ENCODE measurements at regions not wholly inside any gene's neighbourhood (a gene's known extent, or its start where the extent isn't known, plus 50 kb on each side); places are given as distances from the start of the nearest gene placed in this dataset.

DNA sequence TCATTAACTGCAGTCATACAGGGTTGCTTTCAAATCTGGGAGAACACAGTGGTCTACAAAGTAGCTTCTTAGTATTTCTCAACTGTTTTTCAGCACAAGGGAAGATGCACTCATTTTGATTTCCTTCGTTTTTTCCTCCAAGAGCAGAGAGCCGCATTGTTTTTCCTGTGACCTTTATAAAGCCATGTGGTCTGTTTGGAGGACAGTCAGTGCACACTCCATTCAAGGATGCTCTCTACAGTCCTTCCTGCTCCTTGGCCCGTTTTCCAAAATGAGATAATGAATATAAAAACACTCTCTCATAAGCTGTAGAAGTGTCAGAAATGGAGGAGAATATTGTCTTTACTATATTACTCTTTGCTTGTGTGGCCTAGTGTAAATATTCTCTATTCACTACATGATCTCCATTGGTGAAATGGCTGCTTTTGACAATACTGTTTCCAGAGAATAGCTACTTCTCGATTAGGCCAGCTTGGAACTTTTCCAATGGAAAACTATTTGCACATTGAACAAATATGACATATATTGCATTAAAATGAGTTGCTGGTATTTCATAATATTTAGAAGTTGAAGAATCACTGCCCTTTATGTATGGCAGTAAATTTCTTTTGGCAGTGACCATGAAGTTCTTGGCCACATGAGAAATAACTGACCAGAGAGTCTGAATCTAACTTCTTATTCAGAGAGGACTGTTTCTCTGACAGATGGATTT lies 393.1 kb upstream of the RGS6 start:
- no peak overlapping the region for H3K27ac ChIP-seq
- H3K9me3 ChIP-seq: no peaks in the 10 kb centered on the region
- ATAC-seq (no peak), DNase-seq (no peak)
- TF ChIP-seq, protein P1, sequence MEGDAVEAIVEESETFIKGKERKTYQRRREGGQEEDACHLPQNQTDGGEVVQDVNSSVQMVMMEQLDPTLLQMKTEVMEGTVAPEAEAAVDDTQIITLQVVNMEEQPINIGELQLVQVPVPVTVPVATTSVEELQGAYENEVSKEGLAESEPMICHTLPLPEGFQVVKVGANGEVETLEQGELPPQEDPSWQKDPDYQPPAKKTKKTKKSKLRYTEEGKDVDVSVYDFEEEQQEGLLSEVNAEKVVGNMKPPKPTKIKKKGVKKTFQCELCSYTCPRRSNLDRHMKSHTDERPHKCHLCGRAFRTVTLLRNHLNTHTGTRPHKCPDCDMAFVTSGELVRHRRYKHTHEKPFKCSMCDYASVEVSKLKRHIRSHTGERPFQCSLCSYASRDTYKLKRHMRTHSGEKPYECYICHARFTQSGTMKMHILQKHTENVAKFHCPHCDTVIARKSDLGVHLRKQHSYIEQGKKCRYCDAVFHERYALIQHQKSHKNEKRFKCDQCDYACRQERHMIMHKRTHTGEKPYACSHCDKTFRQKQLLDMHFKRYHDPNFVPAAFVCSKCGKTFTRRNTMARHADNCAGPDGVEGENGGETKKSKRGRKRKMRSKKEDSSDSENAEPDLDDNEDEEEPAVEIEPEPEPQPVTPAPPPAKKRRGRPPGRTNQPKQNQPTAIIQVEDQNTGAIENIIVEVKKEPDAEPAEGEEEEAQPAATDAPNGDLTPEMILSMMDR (IDR thresholded peaks at IDR 0.05 in 4 of 5, conservative IDR thresholded peaks at IDR 0.05 in 1 of 5): no peak
- no peak for TF ChIP-seq POLR2A (IDR thresholded peaks at IDR 0.05)
- H3K4me3 ChIP-seq: no peak overlapping the region
- in situ Hi-C loops (cut with MboI; ENCODE audit: low sequenced_read_pairs in 4 of 4): no loop called here
- peaks cover 7 to 16% of the 10 kb centered on the region in 2 donors for H3K4me1 ChIP-seq
- no peaks in the 10 kb centered on the region for H3K27me3 ChIP-seq
- intact Hi-C loops (cut with DNase I; ENCODE audit: low total_unique reads): no loop called here
- no peaks in the 10 kb centered on the region for H3K36me3 ChIP-seq

GRCh38 chr14:71539650-71540285 lies 392.5 kb upstream of the RGS6 start:
- Histone ChIP-seq H3K27ac (no peak overlapping the region), H3K36me3 (no peaks in the 10 kb centered on the region), H3K9me3 (no peaks in the 10 kb centered on the region), H3K4me3 (no peak overlapping the region), H3K4me1 (peaks cover 7 to 16% of the 10 kb centered on the region in 2 donors), H3K27me3 (no peaks in the 10 kb centered on the region)
- DNase-seq (no peak), ATAC-seq (no peak)
- in situ Hi-C loops (cut with MboI; ENCODE audit: low sequenced_read_pairs in 4 of 4): no loop called here
- TF ChIP-seq, protein P1 (IDR thresholded peaks at IDR 0.05 in 4 of 5, conservative IDR thresholded peaks at IDR 0.05 in 1 of 5): no peak
- no peak for TF ChIP-seq POLR2A (IDR thresholded peaks at IDR 0.05)
- intact Hi-C loops (cut with DNase I; ENCODE audit: low total_unique reads): no loop called here

DNA sequence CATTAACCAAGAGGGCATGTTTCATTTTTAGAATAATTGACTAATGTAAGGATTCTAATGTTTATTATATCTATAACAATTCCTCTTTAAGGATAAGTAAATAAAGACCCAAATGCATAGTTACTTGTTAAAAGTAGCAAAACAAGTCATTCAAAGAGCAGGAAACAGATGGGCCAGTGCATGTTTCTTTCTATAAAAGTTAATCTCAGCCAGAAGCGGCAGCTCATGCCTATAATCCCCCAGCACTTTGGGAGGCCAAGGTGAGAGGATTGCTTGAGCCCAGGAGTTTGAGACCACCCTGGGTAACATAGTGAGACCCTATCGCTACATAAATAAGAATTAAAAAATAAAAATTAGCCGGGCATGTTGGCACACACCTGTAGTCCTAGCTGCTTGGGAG lies 391.0 kb upstream of the RGS6 start:
- Histone ChIP-seq H3K9me3 (no peaks in the 10 kb centered on the region), H3K4me1 (peaks cover 7 to 16% of the 10 kb centered on the region in 2 donors), H3K27me3 (no peaks in the 10 kb centered on the region), H3K27ac (no peak overlapping the region), H3K36me3 (no peaks in the 10 kb centered on the region), H3K4me3 (no peak overlapping the region)
- intact Hi-C loops (cut with DNase I; ENCODE audit: low total_unique reads) (no loop called here), in situ Hi-C loops (cut with MboI; ENCODE audit: low sequenced_read_pairs in 4 of 4) (no loop called here)
- no peak for ATAC-seq
- DNase-seq: no peak
- TF ChIP-seq POLR2A (IDR thresholded peaks at IDR 0.05): no peak
- TF ChIP-seq, protein P1 (IDR thresholded peaks at IDR 0.05 in 4 of 5, conservative IDR thresholded peaks at IDR 0.05 in 1 of 5): no peak

GRCh38 chr14:71541973-71542690 lies 390.1 kb upstream of the RGS6 start:
- H3K9me3 ChIP-seq: no peaks in the 10 kb centered on the region
- in situ Hi-C loops (cut with MboI; ENCODE audit: low sequenced_read_pairs in 4 of 4) (no loop called here), intact Hi-C loops (cut with DNase I; ENCODE audit: low total_unique reads) (no loop called here)
- TF ChIP-seq POLR2A (IDR thresholded peaks at IDR 0.05): no peak
- TF ChIP-seq, protein P1 (IDR thresholded peaks at IDR 0.05 in 4 of 5, conservative IDR thresholded peaks at IDR 0.05 in 1 of 5): no peak
- no peak overlapping the region for H3K27ac ChIP-seq
- ATAC-seq (no peak), DNase-seq (no peak)
- H3K36me3 ChIP-seq: no peaks in the 10 kb centered on the region
- H3K27me3 ChIP-seq: no peaks in the 10 kb centered on the region
- peaks cover 7 to 16% of the 10 kb centered on the region in 2 donors for H3K4me1 ChIP-seq
- no peak overlapping the region for H3K4me3 ChIP-seq

Data from gastrocnemius medialis (tissue), 4 donors.